AG09309 (cell line): ENCODE measurements at regions not wholly inside any gene's neighbourhood (a gene's known extent, or its start where the extent isn't known, plus 50 kb on each side); places are given as distances from the start of the nearest gene placed in this dataset.

Experiments
- DNase-seq: peaks from one replicate; pipeline ENCODE4 v3.0.0-alpha.2; 2010; ENCODE audit warnings: low read depth
- H3K4me3 ChIP-seq: 2 replicates; pipeline ENCODE4 v1.5.1; 2011; ENCODE audit warnings: mild to moderate bottlenecking, low read depth, low read length, moderate library complexity; ENCODE audit not compliant: control insufficient read depth
- CTCF ChIP-seq: IDR thresholded peaks from 2 replicates; pipeline ENCODE4 v1.5.1; 2011; ENCODE audit warnings: mild to moderate bottlenecking, low read depth, low read length, inconsistent platforms; ENCODE audit not compliant: insufficient read depth, control insufficient read depth; ENCODE audit errors: missing control alignments

DNA sequence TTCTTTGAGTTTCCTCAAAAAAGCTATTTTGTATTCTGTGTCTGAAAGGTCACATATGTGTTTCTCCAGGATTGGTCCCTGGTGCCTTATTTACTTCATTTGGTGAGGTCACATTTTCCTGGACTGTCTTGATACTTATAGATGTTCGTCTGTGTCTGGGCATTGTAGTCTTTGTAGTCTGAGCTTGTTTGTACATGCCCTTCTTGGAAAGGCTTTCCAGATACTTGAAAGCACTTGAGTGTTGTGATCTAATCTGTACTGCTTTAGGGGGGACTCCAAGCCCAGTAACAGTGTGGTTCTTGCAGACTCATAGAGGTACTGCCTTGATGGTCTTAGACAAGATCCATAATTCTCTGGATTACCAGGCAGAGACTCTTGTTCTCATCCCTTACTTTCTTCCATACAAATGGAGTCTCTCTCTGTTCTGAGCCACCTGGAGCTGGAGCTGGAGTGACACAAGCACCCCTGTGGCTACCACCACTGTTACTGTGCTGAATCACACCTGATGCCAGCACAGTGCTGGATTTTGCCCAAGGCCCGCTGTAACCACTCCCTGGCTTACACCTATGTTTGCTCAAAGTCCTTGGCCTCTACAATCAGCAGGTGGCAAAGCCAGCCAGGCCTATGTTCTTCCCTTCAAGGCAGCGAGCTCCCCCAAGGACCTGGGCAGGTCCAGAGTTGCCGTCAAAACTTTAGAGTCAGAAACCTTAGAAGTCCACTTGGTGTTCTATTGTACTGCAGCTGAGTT lies 72.3 kb upstream of the EFHC2 start:
- no peak for DNase-seq
- no peak overlapping the region for H3K4me3 ChIP-seq
- TF ChIP-seq CTCF: no peak

DNA sequence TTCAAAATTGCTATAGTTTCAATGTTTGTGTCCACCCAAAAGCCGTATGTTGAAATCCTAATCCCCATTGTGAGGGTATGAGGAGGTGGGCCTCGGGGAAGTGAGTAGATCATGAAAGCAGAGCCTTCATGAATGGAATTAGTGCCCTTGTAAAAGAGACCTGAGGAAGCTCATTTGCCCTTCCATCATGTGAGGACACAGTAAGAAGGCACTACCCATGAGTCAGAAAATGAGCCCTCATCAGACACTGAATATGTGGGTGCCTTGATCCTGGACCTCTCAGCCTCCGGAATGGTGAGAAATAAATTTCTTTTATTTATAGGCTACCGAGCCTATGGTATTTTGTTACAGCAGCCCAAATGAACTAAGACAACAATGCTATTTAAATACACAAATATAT lies 57.7 kb upstream of the EFHC2 start:
- no peak overlapping the region for H3K4me3 ChIP-seq
- no peak for TF ChIP-seq CTCF
- DNase-seq: no peak

DNA sequence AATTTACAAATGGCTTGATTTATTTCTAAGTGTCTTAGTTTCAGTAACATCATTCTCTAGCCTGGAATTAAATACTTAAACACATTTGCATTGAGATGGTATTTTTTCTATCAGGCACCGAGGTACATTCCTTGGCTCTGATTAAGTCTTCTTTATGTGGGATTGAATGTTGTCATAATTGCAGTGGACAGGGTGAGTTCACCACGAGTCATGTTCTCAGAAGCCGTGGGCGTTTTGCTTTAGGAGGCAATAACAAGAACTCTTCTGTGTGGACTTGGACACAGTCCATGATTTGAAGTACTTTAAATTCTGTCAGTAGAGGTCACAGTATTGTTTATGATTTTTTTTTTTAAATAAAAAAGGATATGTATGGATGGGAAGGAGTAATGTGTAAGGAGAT lies 57.1 kb upstream of the EFHC2 start:
- no peak overlapping the region for H3K4me3 ChIP-seq
- TF ChIP-seq CTCF: no peak
- peak; percentile 66 for DNase-seq

DNA sequence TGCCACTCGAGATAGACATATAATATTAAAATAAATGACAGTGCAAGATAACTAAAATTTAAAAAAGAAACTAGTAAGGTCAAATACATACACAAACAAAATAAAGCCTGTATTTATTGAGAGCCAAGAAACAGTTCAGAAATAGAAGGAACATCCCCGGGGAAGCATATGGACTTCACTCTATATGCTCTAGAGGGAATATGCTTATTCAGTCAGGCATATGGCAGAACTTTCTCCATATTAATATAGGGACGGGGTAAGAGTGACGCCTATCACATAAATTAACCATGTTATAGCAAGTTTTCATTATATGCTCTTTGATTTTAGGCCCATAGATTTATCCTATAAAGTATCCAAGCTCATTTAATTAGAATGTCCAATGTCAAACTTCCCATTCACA lies 56.7 kb upstream of the EFHC2 start:
- no peak for DNase-seq
- TF ChIP-seq CTCF: no peak
- no peak overlapping the region for H3K4me3 ChIP-seq
